ENCODE measurements at regions not wholly inside any gene's neighbourhood (a gene's known extent, or its start where the extent isn't known, plus 50 kb on each side); places are given as distances from the start of the nearest gene placed in this dataset.
"Not testable (repeated sequence)": the region's sequence is repeated elsewhere in the genome, so short reads cannot be mapped to it uniquely, and the experiment has no call there.

DNA sequence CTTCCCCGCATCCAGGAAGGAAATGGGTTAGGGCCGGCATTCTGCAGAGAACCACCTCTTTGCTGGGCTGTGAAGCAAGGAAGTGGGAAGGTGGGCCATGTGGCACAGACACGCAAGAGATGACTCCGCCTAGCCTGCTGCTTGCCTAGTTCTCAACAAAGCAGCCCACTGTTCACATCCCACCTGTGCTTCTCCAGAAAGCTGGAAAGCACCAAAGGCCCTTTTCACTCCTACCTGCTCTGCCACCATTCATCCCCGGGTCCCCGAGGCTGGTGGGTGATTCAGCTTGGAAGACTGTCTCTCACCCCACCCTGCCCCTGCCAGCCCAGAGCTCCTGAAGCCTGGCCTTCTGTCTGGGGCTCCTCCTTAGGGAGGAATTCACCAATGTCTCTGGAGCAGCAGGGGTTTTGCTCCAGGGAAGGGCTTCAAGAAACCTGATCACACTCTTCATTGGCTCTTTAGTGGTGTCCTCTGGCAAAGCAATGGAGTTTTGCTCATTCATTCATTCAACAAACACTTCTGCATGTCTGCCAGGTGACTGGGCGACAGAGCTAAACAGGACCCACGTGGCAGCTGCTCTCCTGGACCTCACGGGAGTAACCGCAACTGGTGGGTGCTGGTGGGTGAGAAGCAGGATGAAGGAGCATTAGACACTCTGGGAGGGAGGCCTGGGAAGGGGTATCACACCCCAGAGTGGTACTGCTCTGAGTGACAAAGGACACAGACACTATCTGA is 145.4 kb upstream of the TLE3 start:
- no peak for DNase-seq

DNA sequence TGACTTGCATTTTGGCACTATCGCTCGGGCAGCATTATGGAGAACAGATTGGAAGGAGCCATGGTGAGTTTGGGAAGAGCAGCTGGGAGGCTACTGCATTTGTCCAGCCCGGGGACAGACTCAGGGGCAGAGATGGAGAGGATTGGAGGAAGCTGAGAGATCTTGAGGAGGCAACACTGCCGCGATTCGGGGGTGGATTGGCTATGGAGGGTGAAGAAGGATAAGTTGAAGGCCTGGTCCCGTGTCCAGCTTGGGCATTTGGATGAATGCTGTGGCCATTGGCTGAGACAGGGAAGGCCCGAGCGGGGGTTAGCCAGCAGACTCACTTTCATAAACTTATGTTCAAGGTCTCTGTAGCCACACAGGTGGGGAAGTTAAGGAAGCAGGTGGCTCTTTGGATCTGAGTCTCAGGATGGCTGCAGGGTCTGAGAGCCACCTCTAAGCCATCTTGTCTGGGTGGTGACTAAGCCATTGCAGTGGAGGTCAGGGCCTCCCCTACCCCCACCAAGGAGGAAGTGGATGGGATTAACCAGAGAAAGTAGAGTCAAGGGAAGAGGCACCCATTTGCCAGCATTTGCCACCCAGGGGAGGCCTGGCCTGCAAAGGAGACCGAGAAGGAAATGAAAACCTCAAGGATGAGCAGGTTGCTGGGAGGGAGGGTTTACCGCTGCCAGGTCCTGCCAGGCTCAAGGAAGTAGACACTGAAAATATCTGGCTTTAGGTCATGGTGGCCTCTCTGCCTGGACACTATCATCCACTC is 144.0 kb upstream of the TLE3 start:
- no peak for DNase-seq

DNA sequence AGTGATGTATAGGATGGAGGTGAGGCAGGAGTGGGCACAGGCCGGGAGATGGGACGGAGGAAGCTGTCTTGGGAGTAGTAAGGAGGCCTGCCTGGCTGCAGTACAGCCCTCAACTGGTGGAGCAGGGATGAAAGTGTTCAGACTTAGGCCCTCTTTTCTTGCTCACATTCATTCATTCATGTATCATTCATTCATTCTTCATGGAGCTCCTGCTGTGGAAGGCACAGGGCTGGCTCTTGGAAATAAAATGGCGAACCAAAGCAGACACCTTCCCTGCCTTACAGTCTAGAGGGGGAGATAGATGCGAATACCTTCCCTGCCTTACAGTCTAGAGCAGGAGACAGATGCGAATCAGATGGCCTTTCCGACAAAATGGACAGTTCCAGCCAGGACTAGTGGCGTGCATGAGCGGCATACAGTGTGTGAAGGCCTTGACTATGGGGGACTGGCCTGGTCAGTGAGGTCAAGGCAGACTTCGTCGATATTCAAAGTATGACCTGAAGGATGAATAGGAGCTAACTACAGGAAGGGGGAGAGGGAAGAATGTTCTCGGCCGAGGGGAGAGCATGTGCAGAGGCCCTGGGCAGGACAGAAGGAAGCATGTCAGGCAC is 143.2 kb upstream of the TLE3 start:
- no peak for DNase-seq

DNA sequence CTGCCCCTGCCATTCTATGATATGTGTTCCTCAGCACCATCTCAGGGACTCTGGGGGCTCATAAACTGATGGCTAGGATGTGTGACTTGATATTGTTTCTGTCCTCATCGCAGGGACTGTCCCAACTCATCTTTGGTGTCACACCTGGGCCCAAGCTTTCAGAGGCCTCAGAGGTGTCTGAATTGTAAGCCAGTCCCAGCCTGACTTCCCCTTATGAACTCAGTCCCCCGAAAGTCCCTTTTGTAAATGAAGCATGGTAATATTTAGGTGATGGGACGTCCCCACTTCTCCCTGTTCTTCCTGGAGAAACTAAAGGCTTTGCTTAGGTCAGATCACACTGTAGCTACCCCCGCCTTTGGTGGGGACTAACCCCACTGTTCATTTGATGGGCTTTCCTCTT is 142.4 kb upstream of the TLE3 start:
- no peak for DNase-seq

DNA sequence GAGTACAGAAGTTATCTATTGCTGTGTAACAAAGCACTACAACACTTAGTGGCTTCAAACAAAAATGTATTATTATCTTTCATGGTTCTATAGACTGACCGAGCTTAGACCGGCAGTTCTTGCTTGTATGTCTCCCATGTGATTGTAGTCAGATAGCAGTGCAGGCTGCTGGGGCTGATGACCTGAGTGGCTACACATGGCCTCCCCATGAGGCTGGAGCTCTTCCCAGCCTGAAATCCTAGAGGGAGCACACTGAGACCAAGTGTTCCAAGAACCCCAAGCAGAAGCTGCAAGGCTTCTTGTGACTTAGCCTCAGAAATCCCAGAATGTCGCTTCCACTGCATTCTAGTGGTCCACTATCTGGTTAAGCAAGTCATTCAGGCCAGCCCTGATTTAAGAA is 141.2 kb upstream of the TLE3 start:
- no peak for DNase-seq

DNA sequence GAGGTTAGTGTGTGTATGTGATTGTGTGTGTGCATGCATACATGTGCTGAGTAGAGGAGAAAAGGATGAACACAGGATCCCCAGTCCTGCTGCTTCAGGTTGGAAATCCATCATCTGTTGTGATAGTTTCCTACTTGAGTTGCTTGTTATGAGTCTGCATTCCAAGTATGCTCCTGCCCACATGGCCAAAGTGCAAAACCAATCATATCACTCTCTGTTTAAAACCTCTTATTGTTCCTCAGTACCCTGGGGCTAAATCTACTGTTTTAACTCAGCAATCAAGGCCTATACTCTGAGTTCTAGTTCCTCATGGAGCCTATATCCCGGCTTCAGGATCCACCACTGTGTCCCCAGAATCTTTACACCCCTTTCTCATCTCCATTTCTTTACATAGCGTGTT is 139.9 kb upstream of the TLE3 start:
- no peak for DNase-seq

DNA sequence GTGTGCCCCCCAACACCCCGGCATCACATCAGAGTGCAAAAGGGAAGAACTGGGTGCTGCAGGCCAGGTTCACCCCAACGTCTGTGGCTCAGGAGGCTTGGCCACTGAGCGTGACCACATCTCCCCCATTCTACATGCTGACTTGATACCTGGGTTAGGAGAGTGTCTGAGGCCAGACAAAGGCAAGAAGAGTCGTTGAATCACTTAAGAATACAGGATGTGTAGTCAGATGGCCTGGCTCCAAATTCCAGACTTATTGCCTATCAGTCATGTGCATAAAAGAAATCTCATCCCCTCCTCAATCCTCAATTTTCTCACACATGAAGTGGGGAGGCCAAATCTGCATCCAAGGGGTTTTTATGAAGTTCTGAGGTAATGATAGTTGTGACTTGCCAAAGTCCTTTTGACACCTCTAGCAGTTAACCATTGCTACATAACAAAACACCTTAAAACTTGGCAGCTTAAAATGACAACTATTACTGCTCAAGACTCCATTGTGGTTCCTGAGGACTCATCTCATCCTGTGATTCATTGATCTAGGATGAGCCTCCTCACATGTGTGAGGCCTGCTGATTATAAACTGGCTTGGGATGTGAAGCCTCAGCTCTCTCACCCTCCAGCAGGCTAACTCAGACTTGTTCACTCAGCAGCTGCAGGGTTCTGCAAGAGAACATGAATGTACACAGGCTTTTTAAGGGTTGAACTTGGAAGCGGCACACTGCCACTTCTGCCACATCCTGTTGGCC is 138.8 kb upstream of the TLE3 start:
- peak in 1 of 2 donors; percentile 16 for DNase-seq

DNA sequence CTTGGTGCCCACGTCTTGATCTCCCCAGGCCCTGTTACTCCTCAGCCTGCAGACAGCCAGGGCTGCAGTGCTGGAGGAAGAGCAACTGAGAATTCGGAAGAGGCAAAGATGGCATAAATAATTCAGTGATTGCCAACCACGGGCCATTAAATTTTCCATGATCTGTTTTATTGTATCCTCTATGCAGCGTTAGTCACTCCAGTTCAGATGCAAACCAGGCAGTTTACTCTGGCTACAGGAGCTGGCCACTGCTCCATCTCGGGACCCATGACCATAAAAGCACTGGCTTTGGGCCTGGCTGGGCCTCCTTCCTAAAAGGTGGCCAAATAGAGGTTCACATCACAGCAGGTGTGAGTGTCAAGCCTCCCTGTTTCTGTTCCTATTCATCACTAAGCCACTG is 137.6 kb upstream of the TLE3 start:
- no peak for DNase-seq

DNA sequence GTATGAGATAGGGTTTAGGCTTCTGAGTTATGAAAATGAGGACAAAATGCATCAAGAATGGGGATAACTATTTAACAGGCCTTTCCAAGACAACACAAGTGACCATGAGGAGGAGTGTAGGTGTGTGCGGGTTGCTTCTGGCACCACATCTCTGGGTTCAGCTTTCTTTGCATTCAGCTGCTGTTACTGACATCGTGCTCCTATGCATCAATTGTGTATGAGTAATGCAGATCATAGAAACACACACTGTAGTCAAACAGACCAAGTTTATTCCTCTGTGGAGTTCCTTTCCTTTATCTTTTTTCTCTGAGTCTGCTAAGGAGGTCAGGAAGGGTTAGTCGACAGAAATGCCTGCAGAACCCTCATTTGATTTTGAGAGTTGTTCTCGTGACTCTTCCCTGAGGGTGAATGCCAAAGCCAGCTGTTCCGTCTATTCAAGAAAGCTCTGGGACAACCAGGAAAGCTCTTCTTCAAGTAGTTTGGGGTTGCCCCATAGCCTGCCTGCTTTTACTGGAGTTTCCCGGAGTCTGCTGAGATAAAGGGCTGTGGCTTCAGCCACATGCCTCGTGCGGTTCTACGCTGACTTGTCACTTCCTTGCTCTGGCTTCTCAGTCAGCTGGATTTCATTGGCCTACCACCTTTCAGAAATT is 136.7 kb upstream of the TLE3 start:
- peak; percentile 40 to 64 for DNase-seq

DNA sequence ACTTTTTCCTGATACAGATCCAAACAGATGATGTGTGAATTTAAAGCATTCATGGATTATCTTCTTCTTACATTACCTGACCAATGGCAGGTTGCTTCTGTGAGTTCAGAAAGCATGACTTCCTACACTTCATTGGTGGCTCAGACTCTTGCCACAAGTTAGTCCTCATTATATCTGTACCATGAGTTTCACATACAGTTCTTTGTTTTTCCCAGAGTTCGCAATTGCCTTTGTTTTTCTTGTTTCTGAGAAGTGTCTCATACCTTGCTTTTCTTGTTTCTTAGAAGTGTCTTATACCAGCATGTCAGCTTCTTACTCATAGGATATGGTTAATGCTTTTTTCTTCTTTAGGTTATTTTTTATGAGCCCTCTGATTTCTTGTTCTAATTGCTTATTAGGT is 133.8 kb upstream of the TLE3 start:
- no peak for DNase-seq

DNA sequence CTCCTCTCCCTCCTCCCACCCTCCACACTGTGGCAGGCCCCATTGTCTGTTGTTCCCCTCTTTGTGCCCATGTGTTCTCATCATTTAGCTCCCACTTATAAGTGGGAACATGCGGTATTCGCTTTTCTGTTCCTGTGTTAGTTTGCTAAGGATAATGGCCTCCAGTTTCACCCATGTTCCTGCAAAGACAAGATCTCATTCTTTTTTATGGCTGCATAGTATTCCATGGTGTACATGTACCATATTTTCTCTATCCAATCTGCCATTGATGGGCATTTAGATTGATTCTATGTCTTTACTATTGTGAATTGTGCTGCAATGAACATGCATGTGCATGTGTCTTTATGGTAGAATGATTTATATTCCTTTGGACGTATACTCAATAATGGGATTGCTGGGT is 130.2 kb upstream of the TLE3 start:
- DNase-seq: not testable (repeated sequence)

DNA sequence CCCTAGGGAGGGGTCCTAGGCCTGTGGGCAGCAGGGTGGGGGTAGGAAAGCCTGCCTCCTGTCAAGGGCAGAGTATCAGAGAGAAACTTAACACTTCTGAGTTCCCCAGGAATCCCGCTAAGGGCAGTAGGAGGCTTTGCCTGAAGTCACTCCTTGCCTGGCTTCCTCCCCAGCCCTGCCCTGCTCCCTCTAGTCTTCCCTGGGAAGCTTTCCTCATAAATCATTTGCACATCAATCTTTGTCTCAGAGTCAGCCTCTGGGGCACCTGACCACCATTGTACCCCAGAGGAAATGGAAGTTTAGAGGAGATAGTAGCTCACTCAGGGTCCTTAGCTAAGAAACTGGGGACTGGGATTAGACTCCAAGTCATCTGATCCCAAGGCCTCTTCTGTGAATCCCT is 129.4 kb upstream of the TLE3 start:
- DNase-seq: no peak

DNA sequence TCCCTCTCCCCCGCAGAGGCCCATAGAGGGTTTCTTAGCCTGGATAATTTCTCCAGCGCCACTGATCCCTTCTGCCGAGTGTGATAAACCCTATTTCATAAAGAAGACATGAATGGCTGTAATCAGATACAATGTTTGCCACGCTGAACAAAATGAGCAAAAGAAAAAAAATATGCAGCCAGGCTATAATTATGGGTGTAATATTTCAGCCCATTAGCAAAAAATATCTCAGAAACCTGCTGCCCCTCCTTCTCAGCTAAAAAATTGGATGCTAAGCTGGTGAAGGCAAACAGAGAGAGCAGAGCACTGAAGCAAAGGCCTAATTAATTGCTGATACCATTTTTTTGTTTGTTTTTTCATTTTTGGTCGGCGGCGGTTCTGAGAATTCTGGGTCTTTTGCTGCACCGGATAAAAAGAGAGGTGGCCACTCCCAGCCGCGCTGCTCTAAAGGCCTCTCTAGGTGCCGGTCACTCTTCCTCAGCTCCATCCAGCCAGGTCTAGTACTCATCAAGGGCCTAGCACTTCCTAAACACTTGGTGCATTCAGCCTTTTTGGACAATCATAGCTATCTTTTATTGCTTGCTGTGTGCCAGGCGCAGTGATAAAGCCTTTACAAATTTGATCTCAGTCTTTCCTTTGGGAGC is 128.7 kb upstream of the TLE3 start:
- DNase-seq: no peak

DNA sequence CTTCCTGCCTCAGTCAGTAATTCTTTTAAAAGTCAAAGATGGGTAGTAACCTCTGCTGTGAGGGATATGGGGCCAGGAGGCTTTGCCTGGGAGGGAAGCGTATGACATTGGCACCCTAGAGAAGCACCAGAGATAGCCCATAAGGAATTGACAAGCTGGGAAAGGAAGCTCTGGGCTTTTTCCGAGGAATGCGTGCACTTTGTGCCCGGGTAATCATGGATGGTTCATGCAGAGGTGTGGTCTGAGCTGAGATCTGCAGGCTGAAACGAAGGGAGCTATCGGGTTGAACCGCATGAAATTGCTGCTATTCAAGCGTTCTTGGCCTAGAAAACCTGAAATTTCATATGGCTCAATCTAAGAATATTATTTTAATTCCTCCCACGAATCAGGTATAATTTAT is 127.7 kb upstream of the TLE3 start:
- no peak for DNase-seq

DNA sequence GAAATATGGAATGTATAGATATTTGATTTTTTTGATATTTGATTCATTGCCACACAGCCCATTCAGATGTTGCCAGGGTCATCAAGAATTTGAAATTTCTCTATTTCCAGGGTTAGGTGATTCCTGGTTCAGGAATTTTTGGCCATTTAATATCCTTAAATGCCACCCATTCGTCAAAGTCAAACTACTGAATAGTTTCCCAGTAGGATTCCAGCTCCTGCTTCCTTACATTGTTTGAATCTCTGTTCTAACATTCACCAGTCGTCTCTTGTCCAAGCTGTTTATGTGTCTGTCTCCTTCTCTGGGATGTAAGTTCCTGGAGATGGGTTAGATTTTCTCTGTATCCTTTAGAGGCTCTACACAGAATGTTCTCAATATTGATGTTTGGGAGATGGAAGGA is 124.9 kb upstream of the TLE3 start:
- no peak for DNase-seq

DNA sequence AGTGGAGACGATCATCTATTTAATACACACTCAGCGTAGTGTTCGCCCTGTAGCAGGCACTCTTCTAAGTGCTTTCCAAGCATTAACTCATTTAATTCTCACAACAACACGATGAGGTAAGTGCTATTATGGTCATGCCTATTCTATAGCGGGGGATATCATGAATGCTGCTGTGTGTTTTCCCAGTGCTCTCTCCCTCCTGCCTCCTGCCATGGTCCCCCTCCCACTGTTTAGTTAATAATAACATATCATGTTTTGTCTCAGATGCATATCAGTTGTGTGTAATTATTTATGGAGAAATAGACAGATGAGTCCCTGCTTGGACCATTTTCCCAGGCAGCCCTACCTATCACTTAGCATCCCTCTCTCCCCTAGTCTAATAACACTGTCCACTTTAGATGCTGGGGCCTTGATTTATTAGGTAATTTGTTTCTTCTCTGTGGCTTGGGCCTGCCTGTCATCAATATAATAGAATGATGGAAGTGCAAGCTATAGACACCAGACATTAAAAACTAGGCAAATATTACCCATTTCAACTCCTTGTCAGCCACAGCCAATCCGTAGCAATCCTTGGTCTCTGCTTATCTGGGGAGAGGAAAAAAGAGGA is 122.9 kb upstream of the TLE3 start:
- DNase-seq: no peak

DNA sequence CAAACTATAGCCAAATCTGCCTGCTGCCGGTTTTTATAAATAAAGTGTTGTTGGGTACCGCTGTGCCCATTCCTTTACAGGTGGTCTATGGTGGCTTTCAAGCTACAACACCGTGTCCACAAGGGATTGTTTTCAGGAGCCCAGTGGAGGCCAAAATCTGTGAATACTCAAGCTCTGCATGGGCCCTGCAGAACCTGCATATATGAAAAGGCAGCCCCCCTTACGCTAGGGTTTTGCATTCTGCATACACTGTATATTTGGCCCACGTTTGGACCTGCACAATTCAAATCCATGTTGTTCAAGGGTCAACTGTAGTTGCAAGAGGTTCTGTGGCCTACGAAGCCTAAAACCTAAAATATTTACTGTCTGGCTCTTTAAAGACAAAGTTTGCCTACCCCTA is 122.2 kb upstream of the TLE3 start:
- no peak for DNase-seq

DNA sequence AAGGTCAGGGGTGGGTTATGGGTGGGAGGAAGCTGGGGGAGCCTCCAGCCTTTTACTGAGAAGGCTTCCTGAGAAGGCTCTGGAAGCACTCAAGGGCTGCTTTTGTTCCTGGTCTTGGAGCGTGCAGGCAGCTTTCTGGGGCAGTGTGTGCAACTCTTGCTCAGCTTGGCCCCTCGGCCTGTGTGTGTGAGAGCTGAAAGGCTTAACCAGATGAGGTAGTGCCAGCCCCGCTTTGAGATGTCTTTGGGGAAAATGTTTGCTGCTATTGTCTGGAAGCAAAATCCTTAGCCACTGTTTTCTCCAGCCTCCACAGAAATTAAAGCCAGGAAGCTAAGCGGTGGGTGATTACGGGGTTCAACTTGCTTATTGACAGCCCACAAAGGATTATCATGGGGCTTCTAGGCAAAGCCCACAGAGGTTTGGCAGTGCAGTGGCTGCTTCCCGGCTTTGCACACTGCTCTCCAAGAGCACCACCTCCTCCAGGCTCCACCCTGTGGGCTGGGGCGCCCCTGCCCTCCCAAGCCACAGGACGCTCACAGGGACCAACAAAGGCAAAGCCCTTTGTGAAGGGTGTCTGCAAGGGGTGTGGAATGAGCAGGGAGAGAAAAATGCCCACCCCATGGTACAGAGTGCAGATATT is 121.7 kb upstream of the TLE3 start:
- no peak for DNase-seq

DNA sequence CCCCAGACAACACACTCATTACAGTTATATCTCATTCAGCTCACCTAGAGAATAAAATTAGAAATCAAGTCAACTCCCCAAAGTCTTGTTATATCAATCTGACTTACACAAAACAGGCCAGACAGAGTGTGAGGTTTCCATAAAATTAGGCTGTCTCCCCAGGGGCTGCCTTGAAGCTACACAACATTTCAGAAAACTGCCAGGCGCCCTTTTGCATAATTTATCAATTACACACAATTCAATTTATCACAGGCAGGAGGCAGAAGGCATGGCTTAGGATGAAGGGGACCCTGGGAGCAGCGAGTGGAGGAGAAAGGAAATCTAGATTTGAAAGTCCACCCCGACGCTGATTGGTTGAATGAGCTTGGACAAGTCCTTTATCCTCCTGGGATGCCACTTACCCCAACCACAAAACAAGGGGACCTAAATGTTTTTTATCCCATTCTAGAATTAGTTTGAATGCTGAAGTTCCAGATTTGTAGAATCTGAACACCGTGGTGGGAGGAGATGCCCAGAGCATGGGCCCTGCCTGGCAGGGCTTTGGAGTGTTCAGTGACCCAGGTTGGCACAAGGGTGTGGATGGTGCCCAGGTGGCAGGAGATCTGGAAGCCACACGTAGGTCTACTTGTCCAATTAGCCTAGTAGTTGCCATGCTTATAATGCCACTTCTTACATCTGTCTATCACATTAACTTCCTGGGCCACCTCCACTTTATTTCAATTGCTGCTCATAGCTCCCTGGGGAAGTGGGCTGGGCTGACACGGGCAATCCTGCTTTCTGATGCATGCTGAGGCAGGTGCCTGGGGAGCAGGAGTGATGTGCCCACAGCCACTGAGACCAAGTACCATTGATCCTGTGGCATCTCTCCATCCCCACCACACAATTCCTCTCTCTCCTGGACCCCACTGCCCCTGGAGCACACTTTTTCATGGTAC is 119.8 kb upstream of the TLE3 start:
- DNase-seq: no peak

DNA sequence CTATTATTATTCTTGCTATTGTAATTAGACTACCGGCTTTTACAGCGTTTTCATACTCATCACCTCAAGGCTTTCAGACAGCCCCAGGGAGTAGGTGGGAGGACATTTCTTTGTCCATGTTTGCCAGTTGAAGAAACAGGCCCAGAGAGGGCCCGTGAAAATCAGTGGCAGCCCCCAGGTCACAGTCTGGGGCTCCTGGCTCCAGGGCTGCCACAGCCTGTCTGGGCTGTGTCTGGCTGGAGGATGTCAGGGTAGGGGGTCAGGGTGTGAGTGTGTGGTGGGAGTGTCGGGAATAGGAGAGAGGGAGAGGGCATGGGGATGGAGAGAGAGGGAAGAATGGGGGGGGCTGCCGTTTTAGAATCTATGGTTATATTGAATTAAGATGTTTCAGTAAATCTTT is 118.2 kb upstream of the TLE3 start:
- no peak for DNase-seq

Data from inflammatory macrophage (primary cell).